ENCODE measurements at regions not wholly inside any gene's neighbourhood (a gene's known extent, or its start where the extent isn't known, plus 50 kb on each side); places are given as distances from the start of the nearest gene placed in this dataset.

DNA sequence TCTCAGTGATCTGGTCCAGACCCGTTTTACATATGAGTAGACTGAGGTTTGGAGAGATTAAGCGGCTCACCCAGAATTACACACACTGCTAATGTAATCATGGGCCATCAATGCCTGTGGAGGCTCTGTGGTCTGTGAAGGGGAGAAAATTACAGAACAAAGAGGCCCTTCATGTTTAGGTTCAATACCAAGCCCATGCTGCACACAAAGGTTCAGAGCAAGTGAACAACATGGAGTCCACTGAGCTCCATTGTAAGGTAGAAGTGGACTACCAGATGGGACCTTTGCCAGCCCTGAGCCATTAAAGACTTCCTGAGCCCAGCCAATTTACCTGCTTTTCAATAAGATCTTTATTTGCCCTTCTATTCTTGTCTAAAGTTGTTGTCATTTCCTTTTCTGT, 109.8 kb downstream of the LUZP4 start:
- H3K27me3 ChIP-seq (ENCODE audit: control insufficient read depth, insufficient read depth, low read length): peaks cover 15% of the 10 kb centered on the region
- H3K4me1 ChIP-seq (ENCODE audit: control insufficient read depth, insufficient read depth, low read length): no peaks in the 10 kb centered on the region
- no CpG with 5 or more reads among the region's 2 CpGs for WGBS (ENCODE audit: insufficient coverage)
- no peaks in the 10 kb centered on the region for H3K36me3 ChIP-seq (ENCODE audit: control insufficient read depth, insufficient read depth, low read length)
- DNase-seq: no peak
- H3K9me3 ChIP-seq (replicated peaks; ENCODE audit: control insufficient read depth, low read depth, low read length): no peaks in the 10 kb centered on the region
- no peak overlapping the region for H3K27ac ChIP-seq (ENCODE audit: low read length)
- no peak overlapping the region for H3K4me3 ChIP-seq (ENCODE audit: low read length)

DNA sequence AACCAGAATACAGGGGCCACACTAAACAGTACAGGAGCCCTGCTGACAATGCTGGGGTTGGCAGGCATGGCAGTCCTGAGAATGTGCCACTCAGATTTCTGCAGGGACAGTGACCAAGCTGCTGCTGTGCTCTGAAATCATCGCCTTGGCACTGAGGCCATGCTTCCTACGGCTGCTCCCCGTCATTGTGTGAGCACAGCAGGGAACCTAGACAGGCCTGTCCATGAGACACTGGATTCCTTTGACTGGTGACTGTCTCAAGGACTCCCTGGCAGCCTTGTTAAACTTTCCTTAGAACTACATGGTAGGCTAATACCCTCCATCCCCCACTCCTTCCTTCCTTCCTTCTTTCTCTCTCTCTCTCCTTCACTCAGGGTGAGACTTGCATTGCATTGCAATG, 111.4 kb downstream of the LUZP4 start:
- H3K4me1 ChIP-seq (ENCODE audit: control insufficient read depth, insufficient read depth, low read length): no peaks in the 10 kb centered on the region
- 74% methylated on average over 3 of the region's 3 CpGs for whole genome bisulfite sequencing (ENCODE audit: insufficient coverage)
- no peak overlapping the region for H3K27ac ChIP-seq (ENCODE audit: low read length)
- peaks cover 12% of the 10 kb centered on the region for H3K27me3 ChIP-seq (ENCODE audit: control insufficient read depth, insufficient read depth, low read length)
- no peak overlapping the region for H3K4me3 ChIP-seq (ENCODE audit: low read length)
- H3K9me3 ChIP-seq (replicated peaks; ENCODE audit: control insufficient read depth, low read depth, low read length): no peaks in the 10 kb centered on the region
- H3K36me3 ChIP-seq (ENCODE audit: control insufficient read depth, insufficient read depth, low read length): no peaks in the 10 kb centered on the region
- no peak for DNase-seq

DNA sequence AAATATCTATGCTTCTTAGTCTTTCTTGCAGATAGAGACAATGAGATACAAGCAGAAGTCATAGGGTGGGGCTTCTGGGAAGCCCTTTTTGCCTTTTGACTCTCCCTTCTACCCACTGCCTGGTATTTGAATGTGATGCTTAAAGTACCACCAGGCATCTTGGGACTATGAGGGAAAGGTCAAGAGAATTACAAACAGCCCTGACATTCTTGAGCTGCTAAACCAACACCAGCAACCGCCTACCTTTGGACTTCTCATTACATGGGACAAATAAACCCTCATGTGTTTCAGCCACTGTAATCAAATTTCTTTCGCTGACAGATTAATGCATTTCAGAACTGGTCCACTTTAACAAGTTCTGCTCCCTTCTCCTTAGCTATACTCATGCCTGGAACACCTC, 112.8 kb downstream of the LUZP4 start:
- peaks cover 12% of the 10 kb centered on the region for H3K27me3 ChIP-seq (ENCODE audit: control insufficient read depth, insufficient read depth, low read length)
- no peaks in the 10 kb centered on the region for H3K9me3 ChIP-seq (replicated peaks; ENCODE audit: control insufficient read depth, low read depth, low read length)
- 81% methylated on average over 2 of the region's 2 CpGs for WGBS (ENCODE audit: insufficient coverage)
- no peak overlapping the region for H3K27ac ChIP-seq (ENCODE audit: low read length)
- no peak for DNase-seq
- H3K4me1 ChIP-seq (ENCODE audit: control insufficient read depth, insufficient read depth, low read length): no peaks in the 10 kb centered on the region
- H3K4me3 ChIP-seq (ENCODE audit: low read length): no peak overlapping the region
- H3K36me3 ChIP-seq (ENCODE audit: control insufficient read depth, insufficient read depth, low read length): no peaks in the 10 kb centered on the region

DNA sequence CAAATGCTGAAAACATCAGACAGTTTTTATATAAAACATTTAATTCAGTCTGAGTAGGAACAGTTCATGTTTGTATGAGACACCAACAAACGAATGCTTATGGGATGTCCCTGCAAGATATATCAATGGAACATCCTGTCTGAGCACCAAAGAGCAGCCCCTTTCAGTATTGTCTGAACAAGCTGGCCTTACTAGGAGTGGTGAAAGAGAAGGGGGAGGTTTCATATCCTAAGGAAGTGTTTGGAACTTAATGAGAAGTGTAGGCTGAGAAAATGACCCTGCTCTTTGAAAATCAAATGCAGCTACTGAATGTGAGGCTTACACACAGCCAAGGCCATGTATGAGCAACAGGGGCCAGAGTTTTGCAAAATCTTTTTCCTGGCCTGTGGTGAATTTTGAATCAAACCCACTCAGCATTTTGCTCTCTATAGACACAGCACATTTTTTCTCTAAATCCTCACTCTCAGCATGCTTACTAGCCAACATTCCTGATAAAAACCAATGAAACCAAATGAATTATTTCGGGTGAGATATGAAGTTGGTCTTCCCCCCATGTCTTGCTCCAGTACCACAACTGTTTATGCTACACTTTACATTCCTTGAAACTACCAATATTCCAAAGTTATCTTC, 119.4 kb downstream of the LUZP4 start:
- Histone ChIP-seq H3K27me3 (ENCODE audit: control insufficient read depth, insufficient read depth, low read length) (peaks cover 10% of the 10 kb centered on the region), H3K4me3 (ENCODE audit: low read length) (no peak overlapping the region), H3K36me3 (ENCODE audit: control insufficient read depth, insufficient read depth, low read length) (no peaks in the 10 kb centered on the region), H3K27ac (ENCODE audit: low read length) (no peak overlapping the region), H3K4me1 (ENCODE audit: control insufficient read depth, insufficient read depth, low read length) (no peaks in the 10 kb centered on the region), H3K9me3 (replicated peaks; ENCODE audit: control insufficient read depth, low read depth, low read length) (no peaks in the 10 kb centered on the region)
- WGBS (ENCODE audit: insufficient coverage): 43% methylated on average over 1 of the region's 2 CpGs
- DNase-seq: no peak

DNA sequence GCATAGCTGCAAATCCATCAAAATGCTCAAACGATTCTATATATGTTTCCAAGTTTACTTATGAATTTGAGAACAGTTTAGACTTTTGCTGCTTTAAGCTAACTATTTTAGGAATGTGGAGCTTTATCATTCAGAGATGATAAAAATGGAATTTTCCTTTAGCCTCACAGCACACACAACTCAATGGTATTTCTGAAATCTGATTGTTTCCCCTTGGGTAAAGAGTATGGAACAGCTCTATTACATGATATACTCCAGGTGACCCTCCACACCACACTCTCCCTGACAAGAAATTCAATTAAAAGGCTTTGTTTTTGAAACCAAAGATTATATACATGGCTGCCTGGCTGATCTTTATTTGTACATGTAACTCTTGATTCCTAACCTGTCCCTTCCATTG, 120.0 kb downstream of the LUZP4 start:
- Histone ChIP-seq H3K27me3 (ENCODE audit: control insufficient read depth, insufficient read depth, low read length) (peaks cover 11% of the 10 kb centered on the region), H3K9me3 (replicated peaks; ENCODE audit: control insufficient read depth, low read depth, low read length) (no peaks in the 10 kb centered on the region), H3K4me3 (ENCODE audit: low read length) (no peak overlapping the region), H3K4me1 (ENCODE audit: control insufficient read depth, insufficient read depth, low read length) (no peaks in the 10 kb centered on the region), H3K27ac (ENCODE audit: low read length) (no peak overlapping the region), H3K36me3 (ENCODE audit: control insufficient read depth, insufficient read depth, low read length) (no peaks in the 10 kb centered on the region)
- no peak for DNase-seq
- WGBS (ENCODE audit: insufficient coverage): no CpG with 5 or more reads among the region's 1 CpG

DNA sequence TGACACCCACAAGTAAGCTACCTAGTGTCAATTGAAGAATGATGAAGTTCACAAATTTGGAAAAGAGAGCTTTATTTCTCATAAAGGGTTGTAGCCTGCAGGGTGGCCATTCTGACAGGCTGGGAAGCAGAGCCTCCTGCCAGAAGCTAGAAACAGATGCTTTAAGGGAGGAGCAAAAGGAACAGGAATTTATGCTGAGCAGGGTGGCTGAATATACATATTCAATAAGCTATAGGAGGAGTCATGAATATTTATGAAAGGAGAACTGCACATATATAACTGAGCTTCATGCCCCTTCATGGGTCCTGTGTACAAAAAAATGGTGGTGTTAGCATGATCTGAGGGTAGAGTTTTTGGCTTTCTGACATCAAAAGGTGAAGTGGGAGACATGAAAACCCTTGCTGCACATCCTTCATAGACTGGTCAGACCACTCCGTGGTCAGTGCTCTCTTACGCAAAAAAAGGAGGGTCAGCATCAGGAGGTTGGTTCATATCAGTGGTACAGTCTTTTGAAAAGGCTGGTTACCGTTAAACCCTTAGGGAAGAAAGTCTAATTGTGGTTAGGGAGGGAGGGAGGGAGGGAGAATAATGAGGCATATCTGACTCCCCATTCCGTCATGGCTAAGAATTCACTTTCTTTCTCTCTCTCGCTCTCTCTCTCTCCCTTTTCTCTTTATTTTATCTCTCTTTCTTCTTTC, 121.4 kb downstream of the LUZP4 start:
- Histone ChIP-seq H3K4me1 (ENCODE audit: control insufficient read depth, insufficient read depth, low read length) (no peaks in the 10 kb centered on the region), H3K4me3 (ENCODE audit: low read length) (no peak overlapping the region), H3K27ac (ENCODE audit: low read length) (no peak overlapping the region), H3K27me3 (ENCODE audit: control insufficient read depth, insufficient read depth, low read length) (peaks cover 13% of the 10 kb centered on the region), H3K36me3 (ENCODE audit: control insufficient read depth, insufficient read depth, low read length) (no peaks in the 10 kb centered on the region), H3K9me3 (replicated peaks; ENCODE audit: control insufficient read depth, low read depth, low read length) (no peaks in the 10 kb centered on the region)
- 94% methylated on average over 3 of the region's 5 CpGs for WGBS (ENCODE audit: insufficient coverage)
- DNase-seq: no peak

DNA sequence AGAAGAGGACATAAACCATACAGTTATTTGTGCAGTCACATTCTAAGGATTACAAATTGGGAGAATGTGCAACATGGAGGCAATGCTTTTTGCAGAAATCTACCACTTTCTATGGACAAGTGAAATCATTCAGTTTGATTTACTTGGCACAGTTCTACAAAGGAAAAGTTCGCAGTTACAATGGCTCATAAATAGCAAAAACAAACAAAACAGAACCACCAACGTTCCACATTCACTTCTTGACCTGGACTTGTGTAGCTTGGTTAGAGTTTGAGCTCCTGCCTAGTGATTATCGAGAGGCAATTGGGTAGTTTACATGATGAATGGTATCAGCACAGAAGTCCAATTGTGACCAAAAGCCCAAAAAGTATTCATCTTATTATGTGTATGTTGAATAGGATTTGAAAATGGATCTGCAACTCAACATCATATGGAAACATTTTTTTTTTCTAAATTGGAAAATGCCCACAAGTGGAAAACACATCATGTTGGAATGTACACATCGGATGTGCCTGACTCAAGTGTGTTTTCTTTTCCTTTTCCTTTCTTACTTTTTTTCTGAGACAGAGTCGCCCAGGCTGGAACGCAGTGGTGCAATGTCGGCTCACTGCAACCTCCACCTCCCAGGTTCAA, 123.8 kb downstream of the LUZP4 start:
- 89% methylated on average over 3 of the region's 7 CpGs for WGBS (ENCODE audit: insufficient coverage)
- no peaks in the 10 kb centered on the region for H3K9me3 ChIP-seq (replicated peaks; ENCODE audit: control insufficient read depth, low read depth, low read length)
- H3K27ac ChIP-seq (ENCODE audit: low read length): no peak overlapping the region
- no peak overlapping the region for H3K4me3 ChIP-seq (ENCODE audit: low read length)
- H3K27me3 ChIP-seq (ENCODE audit: control insufficient read depth, insufficient read depth, low read length): peaks cover 15% of the 10 kb centered on the region
- no peaks in the 10 kb centered on the region for H3K36me3 ChIP-seq (ENCODE audit: control insufficient read depth, insufficient read depth, low read length)
- H3K4me1 ChIP-seq (ENCODE audit: control insufficient read depth, insufficient read depth, low read length): no peaks in the 10 kb centered on the region
- peak; percentile 11 for DNase-seq

DNA sequence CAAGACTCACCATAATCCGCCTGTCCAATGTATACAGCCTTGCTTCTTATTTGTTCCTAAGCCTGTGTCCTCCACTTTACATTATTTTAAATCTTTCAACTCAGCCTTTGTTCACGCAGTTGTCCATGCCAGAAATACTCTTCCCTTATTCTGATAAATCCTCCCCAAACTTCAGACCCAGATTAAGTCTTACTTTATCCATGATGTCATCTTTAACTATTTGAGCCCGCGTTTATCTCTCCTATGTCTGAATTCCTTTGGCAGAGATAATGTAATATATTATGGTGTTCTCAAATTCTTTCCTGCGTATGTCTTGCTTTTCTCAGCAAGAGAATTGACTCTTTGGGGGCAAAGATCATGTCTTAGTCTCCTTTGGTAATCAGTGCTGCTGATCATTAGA, 129.6 kb downstream of the LUZP4 start:
- Histone ChIP-seq H3K27ac (ENCODE audit: low read length) (no peak overlapping the region), H3K4me1 (ENCODE audit: control insufficient read depth, insufficient read depth, low read length) (no peaks in the 10 kb centered on the region), H3K27me3 (ENCODE audit: control insufficient read depth, insufficient read depth, low read length) (peaks cover 14% of the 10 kb centered on the region), H3K4me3 (ENCODE audit: low read length) (no peak overlapping the region), H3K9me3 (replicated peaks; ENCODE audit: control insufficient read depth, low read depth, low read length) (no peaks in the 10 kb centered on the region), H3K36me3 (ENCODE audit: control insufficient read depth, insufficient read depth, low read length) (no peaks in the 10 kb centered on the region)
- 51% methylated on average over 2 of the region's 5 CpGs for WGBS (ENCODE audit: insufficient coverage)
- DNase-seq: no peak

DNA sequence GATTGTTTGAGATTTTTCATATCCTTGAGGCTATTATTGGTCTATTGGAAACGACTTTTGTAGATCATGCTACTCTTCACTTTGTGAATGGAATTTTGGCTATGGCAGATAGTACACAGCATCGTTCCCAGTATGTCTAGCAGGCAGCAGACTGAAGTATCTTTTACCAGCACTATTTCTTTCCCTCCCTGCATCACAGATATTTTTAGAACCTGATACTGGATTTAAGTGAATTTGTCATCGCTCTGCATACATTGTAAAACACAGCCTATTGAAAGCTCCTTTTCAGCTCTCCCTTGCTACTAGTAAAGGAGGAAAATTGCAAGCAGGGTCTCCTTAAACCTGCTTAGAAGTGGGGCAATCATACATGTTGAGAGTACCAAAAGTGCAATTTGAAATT, 133.6 kb downstream of the LUZP4 start:
- DNase-seq: peak; percentile 26
- H3K36me3 ChIP-seq (ENCODE audit: control insufficient read depth, insufficient read depth, low read length): no peaks in the 10 kb centered on the region
- WGBS (ENCODE audit: insufficient coverage): 83% methylated on average over 1 of the region's 3 CpGs
- no peaks in the 10 kb centered on the region for H3K9me3 ChIP-seq (replicated peaks; ENCODE audit: control insufficient read depth, low read depth, low read length)
- no peaks in the 10 kb centered on the region for H3K4me1 ChIP-seq (ENCODE audit: control insufficient read depth, insufficient read depth, low read length)
- no peak overlapping the region for H3K27ac ChIP-seq (ENCODE audit: low read length)
- no peak overlapping the region for H3K4me3 ChIP-seq (ENCODE audit: low read length)
- H3K27me3 ChIP-seq (ENCODE audit: control insufficient read depth, insufficient read depth, low read length): peaks cover 17% of the 10 kb centered on the region

DNA sequence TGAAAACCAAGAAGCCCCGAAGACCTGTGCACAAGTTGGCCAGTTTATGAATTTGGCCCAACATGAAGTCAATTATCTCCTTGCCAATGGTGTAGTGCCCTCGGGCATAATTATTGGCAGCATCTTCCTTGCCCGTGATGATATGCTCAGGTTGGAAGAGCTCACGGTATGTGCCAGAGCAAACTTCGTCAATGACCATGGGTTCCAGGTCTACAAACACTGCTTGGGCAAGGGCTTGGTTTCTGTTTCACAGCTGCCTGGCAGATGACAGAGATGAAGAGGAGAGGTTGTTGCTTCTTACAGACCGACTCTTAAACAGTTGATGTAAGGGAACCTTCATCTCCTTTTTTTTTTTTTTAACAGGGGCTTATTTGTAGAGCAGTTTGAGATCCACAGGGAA, 135.6 kb upstream of the PLS3 start:
- no peak overlapping the region for H3K27ac ChIP-seq (ENCODE audit: low read length)
- no peaks in the 10 kb centered on the region for H3K36me3 ChIP-seq (ENCODE audit: control insufficient read depth, insufficient read depth, low read length)
- H3K4me3 ChIP-seq (ENCODE audit: low read length): no peak overlapping the region
- peaks cover 19% of the 10 kb centered on the region for H3K27me3 ChIP-seq (ENCODE audit: control insufficient read depth, insufficient read depth, low read length)
- 95% methylated on average over 5 of the region's 6 CpGs for WGBS (ENCODE audit: insufficient coverage)
- DNase-seq: no peak
- H3K4me1 ChIP-seq (ENCODE audit: control insufficient read depth, insufficient read depth, low read length): no peaks in the 10 kb centered on the region
- no peaks in the 10 kb centered on the region for H3K9me3 ChIP-seq (replicated peaks; ENCODE audit: control insufficient read depth, low read depth, low read length)
